Gastrocnemius medialis (tissue), 4 donors: ENCODE measurements at regions not wholly inside any gene's neighbourhood (a gene's known extent, or its start where the extent isn't known, plus 50 kb on each side); places are given as distances from the start of the nearest gene placed in this dataset.

Source experiments
- ATAC-seq, 2 donors: fragments of 150-250 bp; one replicate each; pipeline ENCODE4 v1.9.1; 2016
- DNase-seq, 2 donors: peaks; one replicate each; pipeline ENCODE4 v3.0.0-alpha.2; 2019
- H3K27ac ChIP-seq, 4 donors: fragments of 200-600 bp; sonication (generic); 1 replicate in 1 of 4; 2 replicates in 3 of 4; pipeline ENCODE4 v1.5.1; 2016 to 2018; ENCODE audit warnings: mild to moderate bottlenecking in 2 of 4, moderate library complexity in 1 of 4
- H3K27me3 ChIP-seq, 3 donors: fragments of 200-600 bp; sonication (generic) in 2 of 3; 1 replicate in 1 of 3; 2 replicates in 2 of 3; pipeline versions ENCODE4 v1.5.1 to v1.6.0; 2016 to 2019; ENCODE audit warnings: mild to moderate bottlenecking in 1 of 3, moderate library complexity in 1 of 3
- H3K36me3 ChIP-seq, 2 donors: fragments of 200-600 bp; sonication (generic) in 1 of 2; one replicate each; pipeline ENCODE4 v1.5.1; 2017 to 2018
- H3K4me1 ChIP-seq, 2 donors: fragments of 200-600 bp; sonication (generic) in 1 of 2; one replicate each; pipeline ENCODE4 v1.5.1; 2016 to 2017; ENCODE audit warnings: mild to moderate bottlenecking in 2 of 2
- H3K4me3 ChIP-seq, 4 donors: fragments of 200-600 bp; sonication (generic) in 3 of 4; 1 replicate in 1 of 4; 2 replicates in 3 of 4; pipeline ENCODE4 v1.5.1; 2016 to 2019; ENCODE audit warnings: mild to moderate bottlenecking in 2 of 4
- H3K9me3 ChIP-seq, 3 donors: fragments of 200-600 bp; sonication (generic) in 2 of 3; 1 replicate in 1 of 3; 2 replicates in 2 of 3; pipeline ENCODE4 v1.5.1; 2016 to 2019
- CTCF ChIP-seq, 5 experiments: fragments of 450-650 bp in 3 of 5; fragments of 200-600 bp in 2 of 5; sonication (generic) in 2 of 5; IDR thresholded peaks in 4 of 5; conservative IDR thresholded peaks in 1 of 5; 1 replicate in 4 of 5; 2 replicates in 1 of 5; pipeline ENCODE4 v1.5.1; 2016 to 2019; ENCODE audit warnings: antibody characterized with exemption in 5 of 5, mild to moderate bottlenecking in 3 of 5, moderate library complexity in 3 of 5
- POLR2A ChIP-seq, 2 donors: fragments of 450-650 bp; IDR thresholded peaks; one replicate each; pipeline ENCODE4 v1.6.1; 2017; ENCODE audit warnings: antibody characterized with exemption in 2 of 2, mild to moderate bottlenecking in 2 of 2, moderate library complexity in 2 of 2
- in situ Hi-C, 4 donors: fragments of 200-750 bp; cut with MboI; loops; one replicate each; pipeline versions ENCODE4 v1.15.0 to v1.8.0; 2017; ENCODE audit warnings: low sequenced_read_pairs in 4 of 4
- intact Hi-C: fragments of 100-400 bp; cut with DNase I; formaldehyde crosslinking; loops from one replicate; pipeline ENCODE4 v1.15.1; 2023; ENCODE audit warnings: low total_unique reads

GRCh38 chr13:40220299-40220935 lies 446.0 kb downstream of the FOXO1 start:
- no peaks in the 10 kb centered on the region for H3K9me3 ChIP-seq
- H3K27me3 ChIP-seq = no peaks in the 10 kb centered on the region
- H3K4me1 ChIP-seq = peaks cover 13 to 26% of the 10 kb centered on the region in 2 donors
- no peak for DNase-seq
- no peaks in the 10 kb centered on the region for H3K36me3 ChIP-seq
- in situ Hi-C loops (loop anchor here in 2 of 4 donors (10.0 kb wide), 2 partner anchors 124 to 146 kb away; no protein-coding TSS in a partner anchor), intact Hi-C loops (no loop called here)
- no peak overlapping the region for H3K4me3 ChIP-seq
- no peak for ATAC-seq
- peak overlapping the region; percentile 76 to 81 (median 78) for H3K27ac ChIP-seq
- TF ChIP-seq CTCF (IDR thresholded peaks at IDR 0.05 in 4 of 5, conservative IDR thresholded peaks at IDR 0.05 in 1 of 5) (no peak), POLR2A (IDR thresholded peaks at IDR 0.05) (no peak)

- intact Hi-C loops (no loop called here), in situ Hi-C loops (loop anchor here in 2 of 4 donors (10.0 kb wide), 2 partner anchors 124 to 146 kb away; no protein-coding TSS in a partner anchor)
- Histone ChIP-seq H3K27me3 (no peaks in the 10 kb centered on the region), H3K9me3 (no peaks in the 10 kb centered on the region), H3K4me3 (no peak overlapping the region), H3K4me1 (peaks cover 13 to 26% of the 10 kb centered on the region in 2 donors), H3K27ac (peak overlapping the region; percentile 76 to 81 (median 78)), H3K36me3 (no peaks in the 10 kb centered on the region)
- TF ChIP-seq POLR2A (IDR thresholded peaks at IDR 0.05) (no peak), CTCF (IDR thresholded peaks at IDR 0.05 in 4 of 5, conservative IDR thresholded peaks at IDR 0.05 in 1 of 5) (no peak)
- no peak for DNase-seq
- ATAC-seq = peak in 1 of 2 donors; percentile 22
These were observed 445.3 kb downstream of the FOXO1 start for GRCh38 chr13:40221131-40221459.

GRCh38 chr13:40221460-40222201 lies 444.8 kb downstream of the FOXO1 start:
- in situ Hi-C loops (loop anchor here in 2 of 4 donors (10.0 kb wide), 2 partner anchors 123 to 147 kb away; no protein-coding TSS in a partner anchor), intact Hi-C loops (no loop called here)
- peak overlapping the region; percentile 76 to 81 (median 78) for H3K27ac ChIP-seq
- peak; percentile 96 to 98 for ATAC-seq
- H3K36me3 ChIP-seq = no peaks in the 10 kb centered on the region
- no peaks in the 10 kb centered on the region for H3K9me3 ChIP-seq
- H3K4me3 ChIP-seq = no peak overlapping the region
- peak; percentile 55 to 68 for DNase-seq
- H3K4me1 ChIP-seq = peaks cover 13 to 26% of the 10 kb centered on the region in 2 donors
- TF ChIP-seq POLR2A (IDR thresholded peaks at IDR 0.05) (no peak), CTCF (IDR thresholded peaks at IDR 0.05 in 4 of 5, conservative IDR thresholded peaks at IDR 0.05 in 1 of 5) (no peak)
- no peaks in the 10 kb centered on the region for H3K27me3 ChIP-seq

- intact Hi-C loops = no loop called here
- no peak for DNase-seq
- no peak for ATAC-seq
- no peaks in the 10 kb centered on the region for H3K36me3 ChIP-seq
- no peak for TF ChIP-seq POLR2A (IDR thresholded peaks at IDR 0.05)
- no peak for TF ChIP-seq CTCF (IDR thresholded peaks at IDR 0.05 in 4 of 5, conservative IDR thresholded peaks at IDR 0.05 in 1 of 5)
- no peak overlapping the region for H3K4me3 ChIP-seq
- no peaks in the 10 kb centered on the region for H3K27me3 ChIP-seq
- H3K27ac ChIP-seq = no peak overlapping the region
- no peaks in the 10 kb centered on the region for H3K9me3 ChIP-seq
- in situ Hi-C loops = loop anchor here in 2 of 4 donors (10.0 kb wide), 2 partner anchors 121 to 149 kb away; no protein-coding TSS in a partner anchor
- H3K4me1 ChIP-seq = peaks cover 13 to 32% of the 10 kb centered on the region in 2 donors
These were observed 442.9 kb downstream of the FOXO1 start for GRCh38 chr13:40223585-40223984.
